ENCODE measurements at regions not wholly inside any gene's neighbourhood (a gene's known extent, or its start where the extent isn't known, plus 50 kb on each side); places are given as distances from the start of the nearest gene placed in this dataset.

DNA sequence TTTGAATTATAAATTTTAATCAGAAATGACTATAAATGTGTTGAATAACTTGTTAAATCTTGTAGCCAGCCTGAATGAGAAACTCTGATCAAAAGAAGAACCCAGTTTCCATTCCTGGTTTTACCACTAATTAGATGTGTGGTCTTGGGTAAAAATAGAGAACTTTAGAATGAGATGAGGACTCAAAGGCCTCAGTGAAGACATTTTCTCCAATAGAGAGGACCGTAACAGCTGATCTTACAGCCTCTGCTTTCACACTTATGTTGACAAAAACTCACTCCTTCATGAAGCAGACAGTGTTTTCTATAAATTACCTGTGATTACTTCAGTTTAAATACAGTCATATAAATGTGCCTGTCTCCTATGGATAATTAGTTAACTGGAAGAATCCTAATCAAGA lies 200.1 kb upstream of the MEOX2 start:
- H3K4me3 ChIP-seq (ENCODE audit: low read depth, low read length), result no peak overlapping the region
- no peak for DNase-seq (ENCODE audit: low read depth)
- TF ChIP-seq POLR2A (IDR thresholded peaks at IDR 0.05; ENCODE audit: extremely low read depth, insufficient read length) (no peak), MYC (IDR thresholded peaks at IDR 0.05; ENCODE audit: low read depth, low read length) (no peak)
- TF ChIP-seq, protein P1, sequence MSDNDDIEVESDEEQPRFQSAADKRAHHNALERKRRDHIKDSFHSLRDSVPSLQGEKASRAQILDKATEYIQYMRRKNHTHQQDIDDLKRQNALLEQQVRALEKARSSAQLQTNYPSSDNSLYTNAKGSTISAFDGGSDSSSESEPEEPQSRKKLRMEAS (IDR thresholded peaks at IDR 0.05; ENCODE audit: low read depth, low read length), result no peak
- TF ChIP-seq, protein P2, sequence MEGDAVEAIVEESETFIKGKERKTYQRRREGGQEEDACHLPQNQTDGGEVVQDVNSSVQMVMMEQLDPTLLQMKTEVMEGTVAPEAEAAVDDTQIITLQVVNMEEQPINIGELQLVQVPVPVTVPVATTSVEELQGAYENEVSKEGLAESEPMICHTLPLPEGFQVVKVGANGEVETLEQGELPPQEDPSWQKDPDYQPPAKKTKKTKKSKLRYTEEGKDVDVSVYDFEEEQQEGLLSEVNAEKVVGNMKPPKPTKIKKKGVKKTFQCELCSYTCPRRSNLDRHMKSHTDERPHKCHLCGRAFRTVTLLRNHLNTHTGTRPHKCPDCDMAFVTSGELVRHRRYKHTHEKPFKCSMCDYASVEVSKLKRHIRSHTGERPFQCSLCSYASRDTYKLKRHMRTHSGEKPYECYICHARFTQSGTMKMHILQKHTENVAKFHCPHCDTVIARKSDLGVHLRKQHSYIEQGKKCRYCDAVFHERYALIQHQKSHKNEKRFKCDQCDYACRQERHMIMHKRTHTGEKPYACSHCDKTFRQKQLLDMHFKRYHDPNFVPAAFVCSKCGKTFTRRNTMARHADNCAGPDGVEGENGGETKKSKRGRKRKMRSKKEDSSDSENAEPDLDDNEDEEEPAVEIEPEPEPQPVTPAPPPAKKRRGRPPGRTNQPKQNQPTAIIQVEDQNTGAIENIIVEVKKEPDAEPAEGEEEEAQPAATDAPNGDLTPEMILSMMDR (IDR thresholded peaks at IDR 0.05; ENCODE audit: low read depth, low read length), result no peak

DNA sequence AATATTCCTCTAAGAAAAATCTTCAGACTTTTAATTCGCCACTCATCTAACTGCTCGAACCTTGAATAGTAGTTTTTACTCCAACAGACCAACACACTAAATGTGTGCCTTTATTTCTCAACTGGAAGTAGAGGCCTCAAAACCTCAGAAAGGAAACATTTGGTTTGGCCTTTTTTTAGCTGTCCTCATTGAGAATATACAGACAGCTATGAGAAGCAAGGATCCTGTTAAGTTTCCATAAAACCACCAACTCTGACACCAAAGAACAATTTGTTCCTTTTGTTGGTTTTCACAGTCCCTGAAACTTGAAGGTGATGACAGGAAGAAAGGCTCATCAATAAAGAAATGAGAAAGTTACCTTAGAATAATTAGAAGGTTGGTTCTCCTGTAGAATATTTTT lies 199.2 kb upstream of the MEOX2 start:
- DNase-seq (ENCODE audit: low read depth), result no peak
- TF ChIP-seq, protein P2 (IDR thresholded peaks at IDR 0.05; ENCODE audit: low read depth, low read length), result no peak
- TF ChIP-seq, protein P1 (IDR thresholded peaks at IDR 0.05; ENCODE audit: low read depth, low read length), result no peak
- TF ChIP-seq POLR2A (IDR thresholded peaks at IDR 0.05; ENCODE audit: extremely low read depth, insufficient read length) (no peak), MYC (IDR thresholded peaks at IDR 0.05; ENCODE audit: low read depth, low read length) (no peak)
- H3K4me3 ChIP-seq (ENCODE audit: low read depth, low read length), result no peak overlapping the region

- no peak for DNase-seq (ENCODE audit: low read depth)
- TF ChIP-seq MYC (IDR thresholded peaks at IDR 0.05; ENCODE audit: low read depth, low read length) (no peak), POLR2A (IDR thresholded peaks at IDR 0.05; ENCODE audit: extremely low read depth, insufficient read length) (no peak)
- TF ChIP-seq, protein P1 (IDR thresholded peaks at IDR 0.05; ENCODE audit: low read depth, low read length), result no peak
- TF ChIP-seq, protein P2 (IDR thresholded peaks at IDR 0.05; ENCODE audit: low read depth, low read length), result no peak
- no peak overlapping the region for H3K4me3 ChIP-seq (ENCODE audit: low read depth, low read length)
Measured at GRCh38 chr7:15874774-15875173, 188.3 kb upstream of the MEOX2 start.

GRCh38 chr7:15870347-15870746 lies 183.9 kb upstream of the MEOX2 start:
- TF ChIP-seq, protein P2 (IDR thresholded peaks at IDR 0.05; ENCODE audit: low read depth, low read length), result no peak
- no peak overlapping the region for H3K4me3 ChIP-seq (ENCODE audit: low read depth, low read length)
- DNase-seq (ENCODE audit: low read depth), result no peak

- no peak for DNase-seq (ENCODE audit: low read depth)
- TF ChIP-seq, protein P2 (IDR thresholded peaks at IDR 0.05; ENCODE audit: low read depth, low read length), result no peak
- no peak overlapping the region for H3K4me3 ChIP-seq (ENCODE audit: low read depth, low read length)
Measured at GRCh38 chr7:15867441-15867840, 181.0 kb upstream of the MEOX2 start.

DNA sequence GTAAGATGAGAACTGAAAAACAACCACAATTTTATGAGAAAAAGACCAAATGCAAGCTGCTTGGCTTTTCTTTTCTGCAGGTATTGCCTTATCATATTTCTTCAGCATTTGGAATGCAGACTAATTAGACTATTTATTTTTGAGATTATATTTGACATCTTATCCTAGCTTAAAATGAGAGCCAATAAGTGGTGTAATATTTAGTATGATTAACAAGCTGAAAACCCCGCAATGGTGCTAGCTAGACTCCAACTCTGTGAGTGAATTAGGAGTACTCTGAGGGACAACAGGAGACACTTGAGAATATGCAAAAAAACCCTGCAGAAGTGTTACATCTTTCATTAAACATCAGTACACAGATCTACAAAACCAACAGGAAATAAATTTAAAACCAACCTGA lies 180.3 kb upstream of the MEOX2 start:
- DNase-seq (ENCODE audit: low read depth), result no peak
- H3K4me3 ChIP-seq (ENCODE audit: low read depth, low read length), result no peak overlapping the region
- TF ChIP-seq, protein P2 (IDR thresholded peaks at IDR 0.05; ENCODE audit: low read depth, low read length), result no peak
- no peak for TF ChIP-seq MYC (IDR thresholded peaks at IDR 0.05; ENCODE audit: low read depth, low read length)
- TF ChIP-seq, protein P1 (IDR thresholded peaks at IDR 0.05; ENCODE audit: low read depth, low read length), result no peak
- no peak for TF ChIP-seq POLR2A (IDR thresholded peaks at IDR 0.05; ENCODE audit: extremely low read depth, insufficient read length)

Data from NB4 (cell line).